Endothelial cell of umbilical vein (primary cell): ENCODE measurements at regions not wholly inside any gene's neighbourhood (a gene's known extent, or its start where the extent isn't known, plus 50 kb on each side); places are given as distances from the start of the nearest gene placed in this dataset.

Experiments
- CTCF ChIP-seq, 2 donors: IDR thresholded peaks; 1 replicate in 1 of 2; 2 replicates in 1 of 2; pipeline ENCODE4 v1.5.1; 2011; ENCODE audit warnings: low read length in 2 of 2, mild to moderate bottlenecking in 2 of 2, moderate library complexity in 2 of 2, control low read depth in 1 of 2, inconsistent platforms in 1 of 2, low read depth in 1 of 2; ENCODE audit not compliant: insufficient read depth in 1 of 2; ENCODE audit errors: extremely low read depth in 1 of 2
- EZH2 ChIP-seq: IDR thresholded peaks from 2 replicates; pipeline ENCODE4 v1.6.1; 2012; ENCODE audit warnings: borderline replicate concordance, low read depth, mild to moderate bottlenecking, moderate library complexity, low read length, inconsistent platforms; ENCODE audit not compliant: severe bottlenecking
- GATA2 ChIP-seq: IDR thresholded peaks from 2 replicates; pipeline ENCODE4 v1.7.0; 2011; ENCODE audit warnings: low read depth, mild to moderate bottlenecking, moderate library complexity, mixed read lengths, low read length; ENCODE audit not compliant: insufficient read length, insufficient read depth
- JUN ChIP-seq: IDR thresholded peaks from 2 replicates; pipeline ENCODE4 v1.6.1; 2011; ENCODE audit warnings: borderline replicate concordance, low read depth; ENCODE audit not compliant: insufficient read length, insufficient read depth
- MYC ChIP-seq: IDR thresholded peaks from one replicate; pipeline ENCODE4 v1.6.1; 2011; ENCODE audit warnings: mild to moderate bottlenecking, low read depth, low read length
- POLR2AphosphoS5 ChIP-seq: IDR thresholded peaks from 2 replicates; pipeline ENCODE4 v1.6.1; 2012; ENCODE audit warnings: low read depth, mild to moderate bottlenecking, control low read depth, low read length, moderate library complexity; ENCODE audit not compliant: insufficient read depth

DNA sequence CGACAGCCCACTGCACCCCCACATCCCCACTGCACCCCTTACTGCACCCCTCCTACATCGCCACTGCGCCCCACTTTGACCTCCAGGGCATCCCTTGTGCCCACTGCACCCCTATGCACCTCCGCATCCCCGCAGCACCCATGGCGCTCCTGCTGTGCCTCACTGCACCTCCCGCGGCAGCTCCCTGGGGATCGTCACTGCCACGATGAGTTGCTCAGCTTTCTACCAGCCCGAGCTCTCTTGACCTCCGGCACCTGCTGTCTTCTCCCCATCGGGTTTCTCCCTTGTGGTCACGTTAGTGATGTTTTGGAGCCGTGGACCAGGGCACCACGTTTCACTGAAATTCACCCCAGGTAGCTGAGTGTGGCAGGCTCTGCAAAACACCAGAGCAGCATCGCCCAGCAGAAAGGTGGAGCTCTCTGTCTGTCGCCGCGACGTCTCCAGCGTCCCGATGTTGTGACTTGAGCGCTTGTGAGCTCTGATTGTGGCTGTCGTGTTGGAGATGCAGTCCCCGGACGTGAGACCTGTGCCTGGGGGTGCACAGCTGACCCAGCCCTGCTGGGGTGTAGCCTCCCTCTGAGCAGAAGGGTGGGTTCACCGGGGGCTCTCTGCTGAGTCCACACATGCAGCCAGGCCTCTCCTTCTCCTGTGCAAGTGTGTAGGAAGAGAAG is 147.7 kb downstream of the DNAJB6 start:
- TF ChIP-seq CTCF (IDR thresholded peaks at IDR 0.05; ENCODE audit: extremely low read depth in 1 of 2, insufficient read depth in 1 of 2, low read depth in 1 of 2, low read length in 2 of 2) (no peak), GATA2 (no peak), MYC (no peak), JUN (no peak), POLR2AphosphoS5 (no peak), EZH2 (no peak)
